NCI-H146 (cell line): ENCODE measurements at regions not wholly inside any gene's neighbourhood (a gene's known extent, or its start where the extent isn't known, plus 50 kb on each side); places are given as distances from the start of the nearest gene placed in this dataset.
"Not testable (repeated sequence)": the region's sequence is repeated elsewhere in the genome, so short reads cannot be mapped to it uniquely, and the experiment has no call there.

Experiments used
- DNase-seq: peaks from one replicate; lab custom pipeline; 2025; lab: John Stamatoyannopoulos, UW

DNA sequence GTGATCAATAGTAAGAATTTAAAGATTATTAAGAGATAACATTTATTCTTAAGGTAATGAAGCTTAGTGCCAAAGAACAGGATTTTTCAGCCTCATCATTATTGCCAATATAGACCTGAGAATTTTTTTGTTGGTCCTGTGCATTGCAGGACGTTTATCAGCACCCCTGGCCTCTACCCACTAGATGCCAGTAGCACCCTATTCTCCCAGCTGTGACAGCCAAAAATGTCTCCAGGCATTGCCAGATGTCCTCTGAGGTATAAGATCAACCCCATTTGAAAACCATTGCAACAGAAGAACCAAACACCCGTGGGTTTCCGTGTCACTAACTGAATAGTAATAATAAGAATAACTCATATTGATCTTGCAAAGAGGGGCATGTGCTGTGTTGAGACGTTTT, 700.0 kb upstream of the SOX11 start:
- peak; percentile 39 for DNase-seq

GRCh38 chr2:4995466-4995865, 696.7 kb upstream of the SOX11 start:
- peak; percentile 36 for DNase-seq

- no peak for DNase-seq
Observed at GRCh38 chr2:5007596-5007995, 684.6 kb upstream of the SOX11 start.

DNA sequence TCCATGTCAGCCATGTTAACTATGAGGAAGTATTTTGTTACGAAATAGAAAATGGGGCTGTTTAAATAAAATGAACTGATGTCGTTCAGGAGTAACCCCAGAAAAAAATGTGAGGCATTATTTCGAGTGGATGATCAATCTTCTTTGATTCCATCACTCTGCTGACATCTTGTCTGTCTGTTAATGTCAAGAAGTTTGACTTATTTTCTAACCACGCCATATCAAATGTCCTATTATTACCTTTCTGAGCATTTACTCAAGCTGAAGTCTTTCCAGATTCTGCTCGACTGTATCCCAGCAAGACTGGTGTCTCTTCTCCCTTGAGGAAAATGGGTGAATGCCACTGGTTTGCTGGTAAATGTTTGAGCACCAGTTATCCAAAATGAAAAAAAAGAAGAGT, 672.9 kb upstream of the SOX11 start:
- DNase-seq, result peak; percentile 5

- peak; percentile 77 for DNase-seq
Observed at GRCh38 chr2:5020116-5020875, 671.9 kb upstream of the SOX11 start.

DNA sequence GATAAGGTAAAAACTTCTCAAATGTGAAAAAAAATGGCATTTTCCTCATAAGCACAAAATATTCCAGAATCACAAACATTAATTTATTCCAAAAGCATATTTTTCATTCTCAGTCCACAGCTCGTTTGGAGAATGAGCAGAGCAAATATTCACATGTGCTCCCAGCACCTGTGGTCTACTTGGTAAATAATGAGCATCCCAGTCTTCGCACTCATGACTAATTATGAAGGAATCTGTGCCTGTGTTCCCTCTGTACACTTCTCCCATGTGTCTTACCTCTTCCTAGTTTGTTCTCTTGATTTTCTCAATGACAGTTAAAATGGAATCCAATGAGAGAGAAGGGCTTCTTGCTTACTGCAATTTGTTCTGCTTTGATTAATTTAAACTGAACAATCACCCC, 671.0 kb upstream of the SOX11 start:
- peak; percentile 80 for DNase-seq

- no peak for DNase-seq
Observed at GRCh38 chr2:5022061-5022460, 670.1 kb upstream of the SOX11 start.

DNA sequence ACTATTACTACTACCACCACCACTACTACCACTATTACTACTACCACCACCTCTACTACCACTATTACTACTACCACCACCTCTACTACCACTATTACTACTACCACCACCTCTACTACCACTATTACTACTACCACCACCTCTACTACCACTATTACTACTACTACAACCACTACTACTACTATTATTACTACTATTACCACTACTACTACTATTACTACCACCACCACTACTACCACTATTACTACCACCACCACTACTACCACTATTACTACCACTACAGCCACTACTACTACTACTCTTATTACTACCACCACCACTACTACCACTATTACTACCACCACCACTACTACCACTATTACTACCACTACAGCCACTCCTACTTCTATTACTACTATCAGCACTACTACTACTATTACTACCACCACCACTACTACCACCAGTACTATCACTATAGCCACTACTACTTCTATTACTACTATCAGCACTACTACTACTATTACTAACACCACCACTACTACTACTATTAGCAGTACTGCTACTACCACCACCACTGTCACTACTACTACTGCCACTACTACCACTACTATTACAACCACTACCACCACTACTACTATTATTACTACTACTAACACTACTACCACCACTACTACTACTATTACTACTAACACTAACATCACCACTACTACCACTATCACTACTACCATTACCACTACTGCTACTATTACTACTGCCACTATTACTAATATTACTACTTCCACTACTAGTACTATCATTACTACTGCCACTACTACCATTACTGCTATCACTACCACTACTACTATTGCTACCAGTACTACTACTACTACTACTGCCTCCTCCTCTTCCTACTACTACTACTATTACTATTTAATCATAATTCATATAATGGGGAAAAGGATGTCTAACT, 669.2 kb upstream of the SOX11 start:
- DNase-seq, result not testable (repeated sequence)

DNA sequence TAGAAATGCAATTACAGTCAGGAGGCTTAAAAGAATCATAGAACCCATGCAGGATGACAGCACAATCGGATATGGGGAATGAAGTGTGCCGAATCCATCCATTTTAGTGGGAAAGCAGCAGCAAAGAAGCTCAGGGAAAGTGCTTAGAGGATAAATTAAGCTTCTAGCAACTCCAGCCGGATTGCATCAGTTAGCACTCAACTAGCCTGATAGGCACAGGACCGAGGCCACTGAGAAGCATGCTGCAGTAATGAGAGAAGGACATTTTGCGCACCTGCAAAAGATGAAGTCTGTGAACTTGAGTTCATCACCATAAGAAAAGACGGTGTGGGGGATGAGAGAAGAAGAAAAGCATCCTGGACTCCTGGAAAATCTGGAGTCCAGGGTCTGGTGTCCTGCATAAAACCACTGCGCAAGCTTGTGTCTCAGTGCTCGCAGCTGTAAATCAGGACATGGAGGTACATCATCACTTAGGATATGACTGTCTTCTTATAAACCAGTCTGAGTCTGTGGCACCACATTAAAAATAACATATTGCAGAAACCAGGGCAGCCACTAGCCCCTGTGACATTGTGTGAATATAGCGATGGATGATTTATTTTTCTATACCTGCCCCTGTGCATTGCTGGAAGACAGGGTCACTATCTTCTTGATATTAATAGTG, 665.5 kb upstream of the SOX11 start:
- no peak for DNase-seq

- DNase-seq, result peak; percentile 76
Observed at GRCh38 chr2:5035057-5035488, 657.1 kb upstream of the SOX11 start.

- DNase-seq, result no peak
Observed at GRCh38 chr2:5036256-5036655, 655.9 kb upstream of the SOX11 start.

- no peak for DNase-seq
Observed at GRCh38 chr2:5039241-5039975, 652.8 kb upstream of the SOX11 start.

DNA sequence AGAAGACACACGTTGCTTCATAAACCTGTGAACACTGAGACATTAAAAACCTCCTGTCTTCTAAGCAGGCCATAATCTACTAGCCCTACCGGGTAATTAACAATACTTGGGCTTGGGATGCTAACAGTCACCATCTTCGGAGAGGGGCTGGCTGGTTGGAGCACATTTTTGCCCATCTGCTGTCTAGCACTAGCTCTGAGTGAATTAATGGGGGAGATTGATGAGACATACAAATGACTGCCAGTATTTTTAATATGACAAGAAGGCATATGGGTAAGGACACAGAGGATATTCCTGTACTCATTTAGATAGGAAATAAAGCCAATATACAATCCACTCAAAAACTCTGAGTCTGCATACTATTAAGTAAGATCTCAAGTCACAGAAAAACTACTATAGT, 651.6 kb upstream of the SOX11 start:
- DNase-seq, result no peak

- DNase-seq, result no peak
Observed at GRCh38 chr2:5041501-5041900, 650.7 kb upstream of the SOX11 start.

DNA sequence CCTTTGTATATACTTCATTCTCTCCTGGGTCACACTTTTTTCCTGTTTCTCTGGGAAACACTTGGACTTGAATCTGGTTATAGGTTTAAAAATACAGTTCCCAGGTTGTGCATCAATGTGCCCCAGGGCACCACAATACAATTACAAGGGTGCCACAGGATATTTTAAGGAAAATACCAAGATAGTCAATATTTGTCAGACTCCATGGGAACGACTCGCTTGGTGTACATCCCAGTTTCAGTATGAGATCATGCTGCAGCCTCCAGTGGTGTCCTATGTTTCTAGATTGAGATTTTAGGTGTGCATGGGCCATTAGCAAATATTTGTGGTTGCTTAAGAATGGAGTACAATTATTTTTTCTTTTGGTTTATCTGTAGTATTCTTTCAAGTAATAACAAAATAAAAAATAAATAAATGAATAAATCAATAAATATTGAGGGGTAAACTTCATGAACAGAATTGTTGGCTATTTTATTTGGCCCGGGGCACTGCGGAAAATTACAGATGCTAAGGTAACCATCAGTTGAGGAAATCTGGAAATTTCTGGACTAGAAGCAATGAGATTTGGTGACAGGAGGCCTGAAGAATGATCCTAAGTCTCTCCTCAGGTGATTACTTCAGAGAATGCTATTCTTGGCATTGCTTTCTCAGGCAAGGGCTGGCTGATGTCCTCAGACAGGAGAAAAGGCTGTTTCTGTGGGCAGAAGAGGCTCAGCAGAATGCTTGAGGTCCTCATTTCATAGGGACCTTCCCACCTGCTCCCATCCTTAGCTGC, 649.3 kb upstream of the SOX11 start:
- peak; percentile 26 for DNase-seq

GRCh38 chr2:5051300-5051699, 640.9 kb upstream of the SOX11 start:
- no peak for DNase-seq

DNA sequence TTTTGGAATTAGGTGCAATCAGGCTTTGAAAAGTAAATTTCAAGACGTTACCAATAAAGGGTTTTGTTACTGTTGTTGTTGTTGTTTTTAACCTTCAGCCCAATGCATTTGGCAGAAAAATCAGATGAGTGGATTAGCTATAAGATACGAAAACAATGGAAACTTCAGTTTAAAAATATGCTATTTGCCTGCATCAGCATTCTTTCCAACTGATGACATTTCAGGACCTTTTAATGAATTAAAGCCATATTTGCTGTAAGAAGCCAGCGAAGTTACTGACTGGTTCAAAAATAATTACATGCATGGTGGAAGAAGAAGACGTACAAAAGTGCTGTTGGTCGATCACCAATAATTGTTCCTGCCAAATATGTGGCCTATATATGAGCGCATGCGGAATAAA, 639.3 kb upstream of the SOX11 start:
- DNase-seq, result no peak

DNA sequence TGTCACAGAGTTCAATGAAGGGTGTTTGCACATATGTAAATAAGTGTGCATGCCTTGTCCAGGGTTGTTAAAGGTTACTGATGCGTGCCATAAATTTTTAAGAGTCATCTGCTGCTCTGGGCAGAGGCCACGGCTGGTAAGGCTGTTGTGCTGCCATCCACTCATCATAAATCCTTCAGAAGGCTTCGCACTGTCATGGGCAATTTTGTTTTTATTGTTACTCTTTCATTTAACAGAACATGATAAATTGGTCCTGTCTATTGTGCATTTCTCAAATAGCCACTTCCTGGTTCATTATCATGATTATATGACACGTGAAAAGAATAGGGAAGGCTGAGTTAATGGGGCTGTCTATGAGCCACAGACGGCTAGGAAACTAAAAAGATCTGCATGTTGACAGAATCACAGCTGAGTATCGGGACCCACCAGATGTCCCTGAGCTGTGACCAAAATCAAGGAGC, 634.3 kb upstream of the SOX11 start:
- peak; percentile 93 for DNase-seq

- no peak for DNase-seq
Observed at GRCh38 chr2:5060956-5061355, 631.2 kb upstream of the SOX11 start.

DNA sequence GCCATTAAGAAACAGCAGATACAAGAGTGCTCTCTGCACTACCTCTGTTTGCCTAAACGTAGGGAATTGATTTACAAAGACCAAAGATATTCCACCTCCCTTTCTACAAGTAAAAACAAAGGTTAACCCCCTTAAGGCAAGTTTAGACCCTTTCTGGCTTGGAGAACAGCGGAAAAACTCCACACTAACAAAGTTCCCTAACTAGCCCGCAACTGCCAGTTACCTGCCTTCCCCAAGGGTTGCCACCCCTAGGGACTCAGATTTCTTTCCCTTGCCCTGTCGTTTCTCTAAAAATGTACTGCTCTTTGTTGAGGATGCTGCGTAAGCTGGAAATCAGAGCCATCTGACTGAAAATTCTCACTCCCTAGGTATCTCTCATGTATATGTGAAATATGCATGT, 627.5 kb upstream of the SOX11 start:
- no peak for DNase-seq

DNA sequence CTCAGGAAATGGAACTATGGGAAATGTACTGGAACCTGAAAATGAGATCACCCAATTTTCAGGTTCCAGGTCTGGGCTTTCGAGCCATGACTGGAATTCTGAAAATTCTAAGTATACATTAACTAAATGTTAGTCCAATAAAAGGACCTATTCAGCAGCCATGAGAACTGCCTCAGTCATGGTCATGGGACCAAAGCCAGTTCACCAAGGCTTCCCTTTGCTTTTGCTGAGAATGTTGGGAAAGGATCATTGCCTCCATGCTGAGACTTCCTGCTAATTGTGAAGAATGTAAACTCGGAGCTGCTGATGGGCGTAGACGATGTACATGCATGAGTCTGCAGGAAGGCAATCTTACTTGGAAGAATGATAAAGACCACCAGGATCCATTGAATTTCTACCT, 624.4 kb upstream of the SOX11 start:
- no peak for DNase-seq
